ENCODE measurements at regions not wholly inside any gene's neighbourhood (a gene's known extent, or its start where the extent isn't known, plus 50 kb on each side); places are given as distances from the start of the nearest gene placed in this dataset.

- DNase-seq (ENCODE audit: low read depth) = no peak
- in situ Hi-C loops (cut with HindIII; ENCODE audit: low sequenced_read_pairs) = no loop called here
- no peak overlapping the region for H3K4me3 ChIP-seq (ENCODE audit: low read depth, low read length)
- no peak for TF ChIP-seq CTCF (IDR thresholded peaks at IDR 0.05; ENCODE audit: low read depth, low read length, missing control alignments)
Observed at GRCh38 chr20:24813496-24813895, 135.6 kb upstream of the CST7 start.

DNA sequence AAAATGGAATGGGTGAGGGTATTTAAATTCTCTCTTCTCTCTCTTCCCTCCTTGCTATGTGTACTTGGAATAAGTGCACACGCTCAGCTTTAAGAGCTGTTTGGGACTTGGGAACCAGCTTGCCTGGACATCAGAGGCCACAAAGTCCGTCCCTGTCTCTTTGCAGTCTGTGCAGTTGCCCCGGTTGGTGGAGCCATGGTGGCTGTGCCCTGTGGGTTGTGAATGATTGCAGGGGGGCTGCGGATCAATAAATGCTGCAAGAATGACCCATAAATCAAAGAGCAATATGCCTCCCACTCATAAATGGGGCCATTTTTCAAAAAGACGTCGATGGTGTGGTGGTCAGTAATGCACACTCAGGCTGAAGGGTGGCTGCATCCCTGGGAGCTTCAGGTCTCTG, 135.1 kb upstream of the CST7 start:
- in situ Hi-C loops (cut with HindIII; ENCODE audit: low sequenced_read_pairs) = no loop called here
- DNase-seq (ENCODE audit: low read depth) = no peak
- no peak overlapping the region for H3K4me3 ChIP-seq (ENCODE audit: low read depth, low read length)
- no peak for TF ChIP-seq CTCF (IDR thresholded peaks at IDR 0.05; ENCODE audit: low read depth, low read length, missing control alignments)

DNA sequence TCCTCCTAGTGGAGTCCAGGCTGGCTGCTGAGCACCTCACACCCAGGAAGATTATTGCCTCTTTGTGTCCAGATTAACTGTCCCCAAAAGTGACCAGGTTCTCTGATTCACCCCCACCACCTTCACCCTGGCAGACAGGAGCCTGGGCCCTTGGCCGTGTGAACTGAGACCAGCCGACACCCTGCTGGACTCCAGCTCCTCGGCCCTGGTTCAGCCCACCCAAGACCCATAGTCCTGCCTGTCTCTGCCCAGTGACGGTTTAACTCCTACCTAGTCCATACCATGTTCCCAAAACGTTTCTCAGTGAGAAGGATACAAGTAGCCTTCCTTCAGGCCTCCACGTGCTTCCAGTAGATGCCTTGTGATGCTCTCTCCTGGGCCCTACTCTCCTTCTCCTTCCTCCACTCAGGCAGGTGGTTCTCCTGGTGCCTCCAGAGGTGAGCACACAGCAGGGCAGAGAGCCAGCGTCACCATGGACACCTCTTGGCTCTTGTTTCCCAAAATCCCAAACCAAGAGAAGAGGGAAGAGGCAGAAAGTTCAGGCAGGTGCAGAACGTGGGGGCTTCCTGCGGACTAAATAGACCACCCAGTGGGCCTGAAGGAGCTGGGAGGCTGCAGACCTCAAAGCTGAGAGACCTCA, 134.4 kb upstream of the CST7 start:
- DNase-seq (ENCODE audit: low read depth) = no peak
- TF ChIP-seq CTCF (IDR thresholded peaks at IDR 0.05; ENCODE audit: low read depth, low read length, missing control alignments) = no peak
- no peak overlapping the region for H3K4me3 ChIP-seq (ENCODE audit: low read depth, low read length)
- in situ Hi-C loops (cut with HindIII; ENCODE audit: low sequenced_read_pairs) = no loop called here

DNA sequence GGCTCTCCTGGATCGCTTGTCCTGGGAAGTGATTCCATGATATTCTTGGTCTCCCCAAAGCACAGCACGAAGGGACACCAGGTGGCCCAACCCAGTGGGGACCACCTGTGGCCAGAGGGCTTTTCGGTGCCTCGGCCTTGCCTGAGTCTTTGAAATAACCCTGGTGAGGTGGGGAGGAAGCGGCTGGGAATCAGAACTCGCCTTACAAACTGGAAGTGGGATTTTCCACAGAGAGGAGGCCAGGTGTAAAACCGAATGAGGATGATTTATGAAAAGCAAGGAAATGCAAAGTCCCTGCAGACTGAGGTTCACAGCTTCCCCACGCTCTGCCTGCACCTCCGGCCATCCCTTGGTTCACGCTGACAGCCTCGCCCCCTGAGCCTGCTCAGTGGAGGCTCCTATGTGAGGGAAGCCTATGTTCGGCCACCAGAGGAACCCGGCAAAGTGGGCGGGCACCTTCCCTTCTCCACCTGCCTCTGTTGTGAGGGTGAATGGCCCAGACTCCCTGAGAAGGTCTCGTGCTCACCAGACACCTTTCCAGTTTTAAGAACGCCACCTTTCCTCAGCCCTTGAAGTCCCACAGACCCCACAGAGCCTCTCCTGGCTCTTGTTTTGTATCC, 133.8 kb upstream of the CST7 start:
- no peak for DNase-seq (ENCODE audit: low read depth)
- in situ Hi-C loops (cut with HindIII; ENCODE audit: low sequenced_read_pairs) = no loop called here
- no peak overlapping the region for H3K4me3 ChIP-seq (ENCODE audit: low read depth, low read length)
- no peak for TF ChIP-seq CTCF (IDR thresholded peaks at IDR 0.05; ENCODE audit: low read depth, low read length, missing control alignments)

DNA sequence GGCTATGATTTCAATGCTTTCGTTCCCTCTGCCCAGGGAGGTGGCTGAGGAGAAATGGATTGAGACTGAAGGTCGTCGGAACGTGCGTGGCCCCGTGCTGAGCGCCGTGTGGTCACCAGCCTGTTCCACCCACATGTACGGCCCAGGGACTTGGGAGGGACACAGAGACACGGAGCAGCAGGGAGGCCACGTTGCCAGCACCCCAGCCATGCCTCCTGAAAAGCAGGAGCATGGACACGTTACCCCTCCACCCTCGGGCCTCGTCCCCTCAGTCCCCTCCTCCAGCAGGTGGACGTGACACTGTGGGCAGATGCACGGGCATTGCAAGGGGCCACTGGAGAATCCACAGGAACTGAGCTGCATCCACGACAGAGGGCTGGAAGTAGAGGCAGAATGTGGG, 133.1 kb upstream of the CST7 start:
- no peak overlapping the region for H3K4me3 ChIP-seq (ENCODE audit: low read depth, low read length)
- in situ Hi-C loops (cut with HindIII; ENCODE audit: low sequenced_read_pairs) = no loop called here
- no peak for DNase-seq (ENCODE audit: low read depth)
- TF ChIP-seq CTCF (IDR thresholded peaks at IDR 0.05; ENCODE audit: low read depth, low read length, missing control alignments) = no peak

DNA sequence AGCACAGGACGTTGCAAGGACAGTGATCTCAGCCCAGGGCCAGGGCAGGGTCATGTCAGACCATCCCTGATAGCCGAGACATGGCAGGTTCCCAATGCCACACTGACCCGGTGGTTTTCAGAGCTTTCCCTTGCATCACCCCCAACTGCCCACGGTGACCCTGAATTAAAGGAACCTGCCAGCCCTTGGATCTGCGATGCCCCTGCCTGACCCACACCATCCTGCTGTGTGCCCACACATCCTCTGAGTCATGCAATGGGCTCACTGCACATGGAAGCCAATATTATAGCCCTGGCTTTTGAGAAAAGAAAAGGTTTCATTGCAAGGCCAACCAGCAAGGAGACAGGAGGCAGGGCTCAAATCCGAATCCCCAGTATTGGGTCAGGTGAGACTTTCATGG, 132.6 kb upstream of the CST7 start:
- in situ Hi-C loops (cut with HindIII; ENCODE audit: low sequenced_read_pairs) = no loop called here
- DNase-seq (ENCODE audit: low read depth) = no peak
- TF ChIP-seq CTCF (IDR thresholded peaks at IDR 0.05; ENCODE audit: low read depth, low read length, missing control alignments) = no peak
- H3K4me3 ChIP-seq (ENCODE audit: low read depth, low read length) = no peak overlapping the region
